Upper lobe of left lung (tissue), 6 donors: ENCODE measurements at regions not wholly inside any gene's neighbourhood (a gene's known extent, or its start where the extent isn't known, plus 50 kb on each side); places are given as distances from the start of the nearest gene placed in this dataset.

ENCODE experiments used
- ATAC-seq, 2 donors: fragments of 200-7000 bp; cut with Tn5 transposase; one replicate each; pipeline ENCODE4 v1.9.1; 2022; ENCODE audit warnings: mild to moderate bottlenecking in 2 of 2, moderate library complexity in 2 of 2; ENCODE audit not compliant: low FRiP score in 2 of 2
- DNase-seq, 2 donors: peaks; one replicate each; pipeline ENCODE4 v3.0.0-alpha.2; 2019 to 2020
- H3K27ac ChIP-seq, 4 donors: fragments of 200-600 bp; sonication (generic); one replicate each; pipeline ENCODE4 v1.5.1; 2016 to 2019
- H3K27me3 ChIP-seq, 4 donors: fragments of 200-600 bp; sonication (generic); one replicate each; pipeline ENCODE4 v1.5.1; 2017 to 2019
- H3K36me3 ChIP-seq, 4 donors: fragments of 200-600 bp; sonication (generic); one replicate each; pipeline ENCODE4 v1.5.1; 2016 to 2019
- H3K4me1 ChIP-seq, 4 donors: fragments of 200-600 bp; sonication (generic); one replicate each; pipeline ENCODE4 v1.5.1; 2018 to 2019
- H3K4me3 ChIP-seq, 4 donors: fragments of 200-600 bp; sonication (generic); one replicate each; pipeline ENCODE4 v1.5.1; 2017 to 2019; ENCODE audit warnings: mild to moderate bottlenecking in 2 of 4, moderate library complexity in 1 of 4
- H3K9me3 ChIP-seq, 4 donors: fragments of 200-600 bp; sonication (generic); one replicate each; pipeline ENCODE4 v1.5.1; 2018 to 2019
- CTCF ChIP-seq, 6 experiments: fragments of 450-650 bp in 4 of 6; fragments of 200-600 bp in 2 of 6; sonication (generic) in 2 of 6; IDR thresholded peaks; one replicate each; pipeline ENCODE4 v1.5.1; 2016 to 2019; ENCODE audit warnings: antibody characterized with exemption in 6 of 6
- EP300 ChIP-seq, 4 donors: sonication (generic); formaldehyde crosslinking; IDR thresholded peaks; one replicate each; pipeline ENCODE4 v1.5.1; 2017; ENCODE audit warnings: antibody characterized with exemption in 4 of 4, control low read depth in 2 of 4
- POLR2A ChIP-seq, 4 donors: fragments of 450-650 bp; IDR thresholded peaks; one replicate each; pipeline ENCODE4 v1.5.1; 2016 to 2017; ENCODE audit warnings: antibody characterized with exemption in 4 of 4, mild to moderate bottlenecking in 2 of 4
- POLR2AphosphoS5 ChIP-seq, 2 donors: sonication (generic); formaldehyde crosslinking; IDR thresholded peaks; one replicate each; pipeline ENCODE4 v1.5.1; 2017; ENCODE audit warnings: antibody characterized with exemption in 2 of 2
- WGBS, 2 donors: methylation state at CpG; one replicate each; pipeline ENCODE4 v1.1.5; 2017 to 2018; 5-methylcytosine and 5-hydroxymethylcytosine counted together
- donor health status: DM: no; HTN: no; CAD: no; lungs with moderate emphysema.
- donor health status: DM: no; HTN: yes; CAD: no; lungs with severe emphysema.

GRCh38 chrX:39859991-39860861 is 237.5 kb downstream of the BCOR start:
- Histone ChIP-seq H3K9me3 (peaks cover 0 to 4% (median 0%) of the 10 kb centered on the region in 4 donors), H3K4me1 (peaks cover 9 to 27% (median 20%) of the 10 kb centered on the region in 4 donors), H3K27ac (no peak overlapping the region), H3K36me3 (no peaks in the 10 kb centered on the region), H3K4me3 (no peak overlapping the region), H3K27me3 (no peaks in the 10 kb centered on the region)
- WGBS, 2 donors, result 13 to 42% methylated on average over 8 to 13 of the region's 13 CpGs
- DNase-seq, result peak in 1 of 2 donors; percentile 31
- peak in 1 of 2 donors; percentile 3 for ATAC-seq
- TF ChIP-seq POLR2AphosphoS5 (IDR thresholded peaks at IDR 0.05), result peak; percentile 69 to 70
- TF ChIP-seq CTCF (IDR thresholded peaks at IDR 0.05), result no peak
- peak in 2 of 4 donors; percentile 46 to 72 for TF ChIP-seq EP300 (IDR thresholded peaks at IDR 0.05)

GRCh38 chrX:39862963-39863362 is 234.8 kb downstream of the BCOR start:
- H3K27ac ChIP-seq, result no peak overlapping the region
- no peak for ATAC-seq
- peaks cover 0 to 4% (median 0%) of the 10 kb centered on the region in 4 donors for H3K9me3 ChIP-seq
- H3K36me3 ChIP-seq, result no peaks in the 10 kb centered on the region
- DNase-seq, result no peak
- TF ChIP-seq POLR2AphosphoS5 (IDR thresholded peaks at IDR 0.05), result no peak
- no peak for TF ChIP-seq CTCF (IDR thresholded peaks at IDR 0.05)
- no peak for TF ChIP-seq EP300 (IDR thresholded peaks at IDR 0.05)
- TF ChIP-seq POLR2A (IDR thresholded peaks at IDR 0.05), result no peak
- no peak overlapping the region for H3K4me3 ChIP-seq
- no peaks in the 10 kb centered on the region for H3K27me3 ChIP-seq
- 81 to 92% methylated on average over 5 of the region's 5 CpGs for WGBS, 2 donors
- H3K4me1 ChIP-seq, result peaks cover 5 to 13% (median 8%) of the 10 kb centered on the region in 4 donors

GRCh38 chrX:39866229-39866628 is 231.5 kb downstream of the BCOR start:
- H3K4me1 ChIP-seq, result no peaks in the 10 kb centered on the region
- H3K36me3 ChIP-seq, result no peaks in the 10 kb centered on the region
- peaks cover 0 to 4% (median 0%) of the 10 kb centered on the region in 4 donors for H3K9me3 ChIP-seq
- DNase-seq, result no peak
- no peak for ATAC-seq
- H3K27ac ChIP-seq, result peak overlapping the region in 2 of 4 donors; percentile 5 to 34
- WGBS, 2 donors, result 39 to 57% methylated on average over 4 of the region's 4 CpGs
- no peak for TF ChIP-seq CTCF (IDR thresholded peaks at IDR 0.05)
- TF ChIP-seq EP300 (IDR thresholded peaks at IDR 0.05), result no peak
- no peak for TF ChIP-seq POLR2AphosphoS5 (IDR thresholded peaks at IDR 0.05)
- no peak for TF ChIP-seq POLR2A (IDR thresholded peaks at IDR 0.05)
- H3K4me3 ChIP-seq, result no peak overlapping the region
- H3K27me3 ChIP-seq, result no peaks in the 10 kb centered on the region

GRCh38 chrX:39869846-39870601 is 227.7 kb downstream of the BCOR start:
- DNase-seq (peak in 1 of 2 donors; percentile 28), ATAC-seq (no peak)
- H3K27ac ChIP-seq, result no peak overlapping the region
- no peaks in the 10 kb centered on the region for H3K4me1 ChIP-seq
- H3K27me3 ChIP-seq, result no peaks in the 10 kb centered on the region
- no peaks in the 10 kb centered on the region for H3K9me3 ChIP-seq
- 55 to 63% methylated on average over 5 to 7 of the region's 7 CpGs for WGBS, 2 donors
- H3K36me3 ChIP-seq, result no peaks in the 10 kb centered on the region
- TF ChIP-seq EP300 (IDR thresholded peaks at IDR 0.05) (no peak), CTCF (IDR thresholded peaks at IDR 0.05) (no peak)
- no peak overlapping the region for H3K4me3 ChIP-seq
